22Rv1 (cell line): ENCODE measurements at regions not wholly inside any gene's neighbourhood (a gene's known extent, or its start where the extent isn't known, plus 50 kb on each side); places are given as distances from the start of the nearest gene placed in this dataset.

Experiments
- H3K27ac ChIP-seq: fragments of 450-650 bp; 2 replicates; pipeline ENCODE4 v1.5.1; 2017
- CTCF ChIP-seq: fragments of 450-650 bp; IDR thresholded peaks from 2 replicates; pipeline ENCODE4 v1.5.1; 2017; ENCODE audit warnings: mild to moderate bottlenecking
- ZFX ChIP-seq: fragments of 450-650 bp; IDR thresholded peaks from 2 replicates; pipeline ENCODE4 v1.6.1; 2017; ENCODE audit warnings: antibody characterized with exemption, borderline replicate concordance

- TF ChIP-seq CTCF: no peak
- no peak for TF ChIP-seq ZFX
- no peak overlapping the region for H3K27ac ChIP-seq
Observed at GRCh38 chr2:176766005-176766404, 446.6 kb upstream of the HNRNPA3 start.

- no peak overlapping the region for H3K27ac ChIP-seq
- TF ChIP-seq ZFX (no peak), CTCF (no peak)
Observed at GRCh38 chr2:176768185-176768584, 444.4 kb upstream of the HNRNPA3 start.

GRCh38 chr2:176769021-176769420, 443.6 kb upstream of the HNRNPA3 start:
- no peak overlapping the region for H3K27ac ChIP-seq
- TF ChIP-seq ZFX: no peak
- no peak for TF ChIP-seq CTCF

- H3K27ac ChIP-seq: no peak overlapping the region
- TF ChIP-seq ZFX (no peak), CTCF (no peak)
Observed at GRCh38 chr2:176769499-176770370, 442.9 kb upstream of the HNRNPA3 start.

GRCh38 chr2:176772816-176773215, 439.8 kb upstream of the HNRNPA3 start:
- no peak overlapping the region for H3K27ac ChIP-seq
- TF ChIP-seq CTCF: no peak
- no peak for TF ChIP-seq ZFX

GRCh38 chr2:176774766-176775451, 437.7 kb upstream of the HNRNPA3 start:
- no peak overlapping the region for H3K27ac ChIP-seq
- TF ChIP-seq CTCF (no peak), ZFX (no peak)

- no peak overlapping the region for H3K27ac ChIP-seq
- TF ChIP-seq ZFX: no peak
- no peak for TF ChIP-seq CTCF
Observed at GRCh38 chr2:176777262-176777661, 435.3 kb upstream of the HNRNPA3 start.
